Mesenteric fat pad (tissue), 1 donor: ENCODE measurements at regions not wholly inside any gene's neighbourhood (a gene's known extent, or its start where the extent isn't known, plus 50 kb on each side); places are given as distances from the start of the nearest gene placed in this dataset.

Experiments used
- DNase-seq: peaks from one replicate; pipeline ENCODE4 v3.0.0-alpha.2; 2020; ENCODE audit warnings: low spot score
- donor health status: DM: yes; HTN: yes; CAD: no.

DNA sequence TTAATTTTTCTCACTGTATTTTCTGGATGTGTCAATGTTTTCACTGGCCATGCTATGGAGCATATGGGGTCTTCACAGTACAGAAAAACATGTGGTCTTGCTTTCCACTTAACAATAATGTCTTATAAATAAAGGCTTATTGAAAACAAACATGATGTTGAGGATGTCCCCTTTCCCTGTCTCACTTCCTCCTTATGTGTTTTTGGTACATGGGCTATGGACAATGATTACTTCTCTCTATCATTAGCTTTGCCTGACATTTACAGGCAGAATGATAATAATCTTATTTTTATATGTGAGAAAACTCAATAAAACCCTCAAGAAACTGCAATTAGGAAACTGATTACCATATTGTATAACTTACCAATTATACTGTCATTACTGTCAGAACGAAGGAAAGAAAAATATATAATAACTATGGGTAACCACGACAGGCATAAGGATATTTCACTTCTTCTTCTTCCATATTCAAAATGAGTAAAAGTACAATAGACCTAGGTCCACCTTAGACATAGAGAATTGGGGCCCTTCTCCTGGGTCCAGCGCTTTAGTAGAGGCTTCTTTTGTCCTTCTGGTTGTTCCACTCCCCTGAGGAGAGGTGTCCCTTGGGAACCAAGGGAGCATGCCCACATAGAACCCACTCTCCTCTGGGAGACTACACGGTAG is 375.0 kb downstream of the MAN2A1 start:
- no peak for DNase-seq

DNA sequence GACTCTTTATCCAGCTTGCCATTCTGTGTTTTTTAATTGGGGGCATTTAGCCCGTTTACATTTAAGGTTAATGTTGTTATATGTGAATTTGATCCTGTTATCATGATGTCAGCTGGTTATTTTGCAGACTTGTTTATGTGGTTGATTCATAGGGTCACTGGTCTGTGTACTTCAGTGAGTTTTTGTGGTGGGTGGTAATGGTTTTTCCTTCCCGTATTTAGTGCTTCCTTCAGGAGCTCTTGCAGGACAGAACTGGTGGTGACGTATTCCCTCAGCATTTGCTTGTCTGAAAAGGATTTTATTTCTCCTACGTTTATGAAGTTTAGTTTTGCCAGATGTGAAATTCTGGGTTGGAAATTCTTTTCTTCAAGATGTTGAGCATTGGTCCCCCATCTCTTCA is 381.1 kb downstream of the MAN2A1 start:
- DNase-seq = no peak

- DNase-seq = no peak
These were observed 382.9 kb downstream of the MAN2A1 start for GRCh38 chr5:110072651-110073050.

DNA sequence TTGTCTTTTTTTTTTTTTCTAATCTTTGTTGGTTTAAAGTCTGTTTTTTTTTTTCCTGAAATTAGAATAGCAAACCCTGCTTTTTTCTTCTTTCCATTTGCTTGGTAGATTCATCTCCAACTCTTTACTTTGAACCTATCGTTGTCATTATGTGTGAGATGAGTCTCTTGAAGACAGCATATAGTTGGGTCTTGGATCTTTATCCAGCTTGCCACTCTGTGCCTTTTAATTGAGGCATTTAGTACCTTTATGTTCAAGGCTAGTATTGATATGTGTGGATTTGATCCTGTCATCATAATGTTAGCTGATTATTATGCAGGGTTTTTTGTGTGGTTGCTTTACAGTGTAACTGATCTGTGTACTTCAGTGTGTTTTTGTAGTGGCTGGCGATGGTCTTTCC is 383.8 kb downstream of the MAN2A1 start:
- DNase-seq = no peak

- no peak for DNase-seq
These were observed 385.9 kb downstream of the MAN2A1 start for GRCh38 chr5:110075656-110076055.

- DNase-seq = no peak
These were observed 387.4 kb downstream of the MAN2A1 start for GRCh38 chr5:110077147-110077546.

DNA sequence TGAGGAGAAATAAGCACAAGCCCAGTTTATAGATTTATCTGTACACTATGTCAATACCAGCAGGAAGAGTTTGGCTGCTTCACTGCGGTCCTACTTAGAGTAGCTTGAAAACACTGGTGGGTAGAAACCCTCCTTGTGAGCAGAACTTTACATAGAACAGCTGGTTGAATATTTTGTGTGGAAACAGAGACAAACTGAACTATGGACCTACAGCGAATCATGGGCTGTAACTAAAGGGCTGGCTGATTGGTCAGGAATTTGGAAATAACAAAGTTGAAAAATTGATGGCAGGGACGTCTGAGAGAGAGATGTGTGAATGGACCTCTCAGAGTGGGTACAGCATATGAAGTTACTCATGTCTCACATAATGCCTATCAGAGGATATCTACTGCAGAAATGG is 392.5 kb downstream of the MAN2A1 start:
- DNase-seq = no peak

DNA sequence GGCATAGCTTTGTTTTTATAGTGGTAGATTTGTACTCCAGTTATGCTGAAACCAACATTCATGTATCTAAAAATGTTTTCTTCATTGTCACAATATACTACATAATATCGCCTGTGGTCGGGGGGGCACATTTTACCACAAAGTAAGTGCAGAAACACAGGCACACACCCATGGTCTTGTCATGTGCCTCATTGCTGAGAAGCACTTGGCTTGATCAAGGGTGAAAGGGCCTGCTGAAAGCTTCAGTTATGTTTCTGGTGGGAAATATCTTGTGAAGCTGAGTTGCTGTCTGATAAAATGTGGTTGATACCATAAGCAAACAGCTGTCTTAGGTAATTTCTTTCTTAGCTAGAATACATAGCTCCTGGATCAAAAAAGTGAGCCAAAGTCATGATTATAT is 393.1 kb downstream of the MAN2A1 start:
- DNase-seq = no peak

DNA sequence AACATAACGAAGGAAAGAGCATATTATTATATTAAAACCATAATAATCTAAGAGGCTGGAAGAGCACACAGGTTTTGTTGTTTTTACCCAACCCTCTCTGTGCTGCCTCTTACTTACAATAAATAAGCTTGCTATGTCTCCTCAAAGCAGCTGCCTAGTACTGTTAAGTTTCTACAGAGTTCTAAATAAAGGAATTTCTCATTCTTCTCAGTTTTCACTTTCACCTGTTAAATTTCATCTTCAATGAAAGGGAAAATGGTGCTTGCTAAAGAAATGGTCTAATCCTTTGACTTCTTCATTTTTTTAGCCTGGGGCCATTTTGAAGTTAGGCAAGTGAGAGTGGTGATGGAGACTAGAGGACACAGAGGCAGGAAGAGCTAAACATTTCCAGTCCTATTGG is 396.1 kb downstream of the MAN2A1 start:
- no peak for DNase-seq

GRCh38 chr5:110086658-110087388 is 397.1 kb downstream of the MAN2A1 start:
- no peak for DNase-seq

DNA sequence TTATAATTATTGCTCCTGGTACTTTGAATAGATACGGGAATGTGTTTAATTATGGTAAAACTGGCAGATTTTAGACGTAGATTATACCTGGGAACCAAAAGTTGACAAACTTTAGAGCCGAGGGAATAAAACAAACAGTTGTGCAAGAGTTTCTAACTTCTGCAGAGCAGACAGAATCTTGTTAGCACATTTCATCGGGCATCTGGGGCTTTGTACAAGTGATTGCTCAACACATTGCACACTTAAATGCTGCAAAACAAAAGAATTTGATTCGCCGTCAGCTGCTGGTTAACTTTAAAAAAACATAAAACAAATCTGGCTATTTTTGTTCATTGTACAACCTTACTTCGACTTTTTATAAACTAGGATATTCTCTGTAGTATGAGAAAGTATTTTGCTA is 398.1 kb downstream of the MAN2A1 start:
- no peak for DNase-seq

- no peak for DNase-seq
These were observed 399.1 kb downstream of the MAN2A1 start for GRCh38 chr5:110088676-110089436.

GRCh38 chr5:110092955-110093785 is 403.4 kb downstream of the MAN2A1 start:
- DNase-seq = no peak

GRCh38 chr5:110094109-110094508 is 404.4 kb downstream of the MAN2A1 start:
- no peak for DNase-seq

- DNase-seq = no peak
These were observed 404.8 kb downstream of the MAN2A1 start for GRCh38 chr5:110094548-110094947.

GRCh38 chr5:110096419-110096818 is 406.7 kb downstream of the MAN2A1 start:
- no peak for DNase-seq

DNA sequence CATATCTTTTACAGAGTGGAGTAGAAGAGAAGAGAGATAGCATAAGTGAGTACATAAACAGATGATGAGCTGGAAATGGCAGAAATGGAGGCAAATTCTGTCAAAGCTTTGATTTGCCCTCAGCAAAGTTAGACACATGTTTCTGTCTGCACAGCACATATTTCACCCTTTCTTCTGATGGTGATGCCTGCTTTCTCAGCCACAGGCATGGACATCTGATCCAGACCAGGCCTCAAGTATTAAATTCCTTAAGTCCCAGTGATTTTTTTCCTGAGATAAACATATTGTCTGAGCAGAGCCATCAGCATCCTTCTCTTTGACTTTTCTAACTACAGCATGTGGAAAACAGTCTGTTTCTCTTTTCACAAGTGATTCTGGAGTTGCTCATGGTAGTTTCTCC is 409.8 kb downstream of the MAN2A1 start:
- no peak for DNase-seq

GRCh38 chr5:110103081-110103480 is 413.4 kb downstream of the MAN2A1 start:
- DNase-seq = no peak

DNA sequence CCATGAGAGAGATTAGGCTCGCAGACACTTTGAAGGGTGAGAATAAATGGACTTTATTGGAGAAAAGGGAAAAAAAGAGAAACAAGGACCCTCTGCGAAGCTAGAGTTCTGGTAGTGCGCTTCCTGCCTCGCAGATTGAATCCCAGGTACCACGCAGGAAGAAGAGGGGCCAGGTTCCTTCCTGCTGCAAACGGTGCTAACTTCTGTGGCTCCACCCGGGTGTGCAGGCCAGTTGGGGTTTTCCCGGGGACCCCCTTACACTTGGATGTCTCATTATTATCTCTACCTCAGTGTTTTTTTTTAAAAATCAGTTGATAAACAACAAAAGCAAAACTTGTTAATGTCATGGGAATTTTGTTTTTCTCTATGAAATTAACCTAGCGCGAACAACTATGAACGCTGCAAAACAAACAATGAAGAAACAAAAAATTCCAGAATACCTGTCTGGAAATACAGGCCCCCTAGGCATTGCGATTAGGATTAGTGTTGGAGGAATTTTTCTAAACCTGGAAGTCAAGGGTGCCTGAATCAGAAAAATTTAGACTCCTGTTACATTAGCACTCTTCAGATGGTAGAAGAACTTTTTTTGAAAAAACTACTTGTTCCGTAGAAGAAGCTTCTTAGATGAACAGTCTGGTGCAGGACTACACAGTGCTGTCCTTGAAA is 414.5 kb downstream of the MAN2A1 start:
- no peak for DNase-seq

GRCh38 chr5:110104726-110105669 is 415.3 kb downstream of the MAN2A1 start:
- DNase-seq = no peak
